ENCODE measurements at regions not wholly inside any gene's neighbourhood (a gene's known extent, or its start where the extent isn't known, plus 50 kb on each side); places are given as distances from the start of the nearest gene placed in this dataset.
"Not testable (repeated sequence)": the region's sequence is repeated elsewhere in the genome, so short reads cannot be mapped to it uniquely, and the experiment has no call there.

DNA sequence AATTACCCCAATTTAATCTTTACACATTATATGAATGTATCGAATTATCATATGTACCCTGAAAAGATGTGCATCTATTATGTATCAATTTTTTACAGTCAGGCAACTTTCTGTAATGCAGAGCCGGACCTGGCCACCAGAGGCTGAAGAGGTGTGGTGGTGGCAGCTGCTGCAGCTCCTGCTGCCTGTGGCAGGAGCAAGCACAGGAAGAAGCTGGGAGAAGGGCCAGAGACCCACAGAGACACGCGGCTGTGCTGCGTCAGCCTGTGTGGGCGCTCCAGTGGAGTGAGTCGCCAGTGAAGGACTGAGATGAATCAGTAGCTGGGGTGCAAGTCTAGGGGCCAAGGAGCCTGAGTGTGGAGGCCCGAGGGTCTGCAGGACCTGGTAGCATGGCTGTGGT, 74.3 kb upstream of the COG2 start:
- TF ChIP-seq, protein P1, sequence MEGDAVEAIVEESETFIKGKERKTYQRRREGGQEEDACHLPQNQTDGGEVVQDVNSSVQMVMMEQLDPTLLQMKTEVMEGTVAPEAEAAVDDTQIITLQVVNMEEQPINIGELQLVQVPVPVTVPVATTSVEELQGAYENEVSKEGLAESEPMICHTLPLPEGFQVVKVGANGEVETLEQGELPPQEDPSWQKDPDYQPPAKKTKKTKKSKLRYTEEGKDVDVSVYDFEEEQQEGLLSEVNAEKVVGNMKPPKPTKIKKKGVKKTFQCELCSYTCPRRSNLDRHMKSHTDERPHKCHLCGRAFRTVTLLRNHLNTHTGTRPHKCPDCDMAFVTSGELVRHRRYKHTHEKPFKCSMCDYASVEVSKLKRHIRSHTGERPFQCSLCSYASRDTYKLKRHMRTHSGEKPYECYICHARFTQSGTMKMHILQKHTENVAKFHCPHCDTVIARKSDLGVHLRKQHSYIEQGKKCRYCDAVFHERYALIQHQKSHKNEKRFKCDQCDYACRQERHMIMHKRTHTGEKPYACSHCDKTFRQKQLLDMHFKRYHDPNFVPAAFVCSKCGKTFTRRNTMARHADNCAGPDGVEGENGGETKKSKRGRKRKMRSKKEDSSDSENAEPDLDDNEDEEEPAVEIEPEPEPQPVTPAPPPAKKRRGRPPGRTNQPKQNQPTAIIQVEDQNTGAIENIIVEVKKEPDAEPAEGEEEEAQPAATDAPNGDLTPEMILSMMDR (IDR thresholded peaks at IDR 0.05; ENCODE audit: borderline replicate concordance): peak; percentile 42
- Histone ChIP-seq H3K27ac (replicated peaks) (no peak overlapping the region), H3K9me3 (replicated peaks) (no peaks in the 10 kb centered on the region), H3K4me1 (peaks cover 21% of the 10 kb centered on the region), H3K4me3 (no peak overlapping the region), H3K36me3 (no peaks in the 10 kb centered on the region), H3K27me3 (ENCODE audit: low read depth) (no peaks in the 10 kb centered on the region)
- no peak for DNase-seq
- intact Hi-C loops (cut with micrococcal nuclease): no loop called here

DNA sequence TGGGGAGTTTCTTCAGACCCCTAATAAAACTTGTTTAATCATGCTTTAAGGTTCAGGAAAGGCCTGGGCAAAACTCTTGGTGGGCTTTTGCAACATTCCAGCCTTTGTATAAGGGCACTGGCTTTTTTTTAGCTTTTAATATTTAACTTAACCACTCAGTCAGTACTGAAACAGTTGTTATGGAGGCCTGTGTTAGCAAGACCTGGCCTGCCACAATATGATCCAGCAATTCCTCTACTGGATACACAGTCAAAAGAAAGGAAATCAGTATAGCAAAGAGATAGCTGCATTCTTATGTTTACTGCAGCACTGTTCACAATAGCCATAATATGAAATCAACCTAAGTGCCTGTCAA, 75.1 kb upstream of the COG2 start:
- H3K27me3 ChIP-seq (ENCODE audit: low read depth): no peaks in the 10 kb centered on the region
- H3K27ac ChIP-seq (replicated peaks): peak overlapping the region; percentile 23
- intact Hi-C loops (cut with micrococcal nuclease): no loop called here
- TF ChIP-seq, protein P1 (IDR thresholded peaks at IDR 0.05; ENCODE audit: borderline replicate concordance): no peak
- DNase-seq: no peak
- peaks cover 18% of the 10 kb centered on the region for H3K4me1 ChIP-seq
- no peaks in the 10 kb centered on the region for H3K36me3 ChIP-seq
- no peaks in the 10 kb centered on the region for H3K9me3 ChIP-seq (replicated peaks)
- H3K4me3 ChIP-seq: no peak overlapping the region

DNA sequence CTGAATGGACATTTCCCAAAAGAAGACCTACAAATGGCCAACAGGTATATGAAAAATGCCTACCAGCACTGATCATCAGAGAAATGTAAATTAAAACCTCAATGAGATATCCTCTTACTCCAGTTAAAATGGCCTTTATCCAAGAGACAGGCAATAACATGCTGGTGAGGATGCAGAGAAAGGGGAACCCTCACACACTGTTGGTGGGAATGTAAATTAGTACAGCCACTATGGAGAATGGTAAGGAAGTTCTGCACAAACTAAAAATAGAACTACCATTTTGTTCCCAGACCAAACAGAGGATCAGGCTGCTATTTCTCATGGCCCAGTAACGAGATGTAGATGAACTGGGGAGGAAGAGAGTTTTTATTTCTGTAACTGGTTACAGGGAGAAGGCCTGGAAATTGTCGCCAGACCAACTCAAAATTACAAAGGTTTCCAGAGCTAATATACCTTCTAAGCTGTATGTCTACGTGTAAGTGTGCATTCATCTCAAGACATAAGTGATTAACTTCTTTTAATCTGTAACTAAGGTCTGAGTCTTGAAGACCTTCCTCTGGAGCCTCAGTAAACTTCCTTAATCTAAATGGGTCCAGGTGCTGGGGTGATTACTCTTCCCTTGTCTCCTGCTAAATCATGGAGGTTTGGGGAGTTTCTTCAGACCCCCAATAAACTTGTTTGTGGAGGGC, 75.6 kb upstream of the COG2 start:
- H3K4me1 ChIP-seq: peaks cover 18% of the 10 kb centered on the region

DNA sequence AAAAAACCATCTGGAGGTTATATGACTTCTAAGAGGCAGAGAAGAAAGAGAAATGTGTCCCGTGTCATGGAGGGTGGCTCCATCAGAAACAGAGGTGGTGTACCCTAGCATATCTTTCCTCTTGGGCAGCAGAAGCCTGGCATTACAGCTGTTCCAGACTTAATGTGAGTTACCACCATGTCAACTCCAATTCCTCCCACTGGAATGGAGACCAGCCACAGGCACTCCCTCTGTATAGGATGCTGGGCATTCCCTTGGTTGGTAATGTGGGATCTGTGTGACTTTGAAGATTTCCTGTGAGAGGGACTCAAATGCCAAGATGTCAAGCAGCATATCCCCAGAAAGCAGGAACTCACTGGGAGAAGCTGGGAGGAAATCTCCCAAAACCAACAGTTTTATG, 77.1 kb upstream of the COG2 start:
- Histone ChIP-seq H3K27me3 (ENCODE audit: low read depth) (no peaks in the 10 kb centered on the region), H3K4me3 (no peak overlapping the region), H3K27ac (replicated peaks) (no peak overlapping the region), H3K36me3 (no peaks in the 10 kb centered on the region), H3K9me3 (replicated peaks) (no peaks in the 10 kb centered on the region), H3K4me1 (peaks cover 18% of the 10 kb centered on the region)
- intact Hi-C loops (cut with micrococcal nuclease): no loop called here
- TF ChIP-seq, protein P1 (IDR thresholded peaks at IDR 0.05; ENCODE audit: borderline replicate concordance): no peak
- DNase-seq: no peak

More for the DNA sequence above, 75.6 kb upstream of the COG2 start:
- H3K4me3 ChIP-seq; H3K36me3 ChIP-seq; H3K9me3 ChIP-seq (replicated peaks); DNase-seq; H3K27me3 ChIP-seq (ENCODE audit: low read depth); intact Hi-C loops (cut with micrococcal nuclease): not testable (repeated sequence)
- H3K27ac ChIP-seq (replicated peaks): peak overlapping the region; percentile 23

DNA sequence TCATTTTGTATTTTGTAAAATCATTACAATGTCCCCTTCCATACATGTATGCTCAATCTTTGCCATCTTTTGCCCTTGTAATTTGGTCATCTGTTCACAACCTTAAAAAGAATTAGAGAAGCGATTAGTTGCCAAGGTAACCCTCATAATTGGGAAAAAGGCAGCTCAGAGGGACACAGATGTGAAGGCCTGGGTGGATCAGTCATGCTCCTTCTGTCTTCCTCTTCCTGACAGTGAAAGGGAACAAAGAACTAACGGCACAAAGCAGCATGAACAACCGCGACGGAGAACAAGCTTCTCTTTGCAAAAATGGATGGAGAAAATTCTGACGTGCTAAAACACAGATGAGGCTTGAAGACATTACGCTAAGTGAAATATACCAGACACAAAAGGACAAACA, 78.7 kb upstream of the COG2 start:
- no peak for DNase-seq
- TF ChIP-seq, protein P1 (IDR thresholded peaks at IDR 0.05; ENCODE audit: borderline replicate concordance): no peak
- H3K27me3 ChIP-seq (ENCODE audit: low read depth): no peaks in the 10 kb centered on the region
- no peaks in the 10 kb centered on the region for H3K9me3 ChIP-seq (replicated peaks)
- no peaks in the 10 kb centered on the region for H3K36me3 ChIP-seq
- H3K27ac ChIP-seq (replicated peaks): no peak overlapping the region
- peaks cover 18% of the 10 kb centered on the region for H3K4me1 ChIP-seq
- H3K4me3 ChIP-seq: no peak overlapping the region
- intact Hi-C loops (cut with micrococcal nuclease): no loop called here

DNA sequence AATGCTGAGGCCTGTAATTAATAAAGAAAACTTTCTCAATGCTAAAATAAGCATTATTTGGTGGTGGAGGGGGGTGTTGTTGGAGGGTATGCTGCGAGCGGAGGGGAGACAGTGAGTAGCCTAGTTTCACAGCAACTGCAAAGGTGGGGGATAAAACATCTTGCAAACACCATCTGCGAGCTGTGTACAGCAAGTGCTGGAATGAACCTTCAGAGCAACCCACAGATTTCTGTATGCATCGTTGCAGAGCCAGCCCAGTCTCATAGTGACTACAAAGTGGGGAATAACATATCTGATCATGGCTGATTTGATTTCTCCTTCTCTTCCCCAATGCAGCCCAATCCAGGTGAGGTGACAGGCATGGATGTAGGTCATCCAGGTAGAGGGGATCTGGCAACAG, 80.7 kb upstream of the COG2 start:
- intact Hi-C loops (cut with micrococcal nuclease): no loop called here
- DNase-seq: no peak
- Histone ChIP-seq H3K36me3 (no peaks in the 10 kb centered on the region), H3K27me3 (ENCODE audit: low read depth) (no peaks in the 10 kb centered on the region), H3K9me3 (replicated peaks) (no peaks in the 10 kb centered on the region), H3K4me1 (peaks cover 2% of the 10 kb centered on the region), H3K27ac (replicated peaks) (no peak overlapping the region), H3K4me3 (no peak overlapping the region)
- TF ChIP-seq, protein P1 (IDR thresholded peaks at IDR 0.05; ENCODE audit: borderline replicate concordance): no peak
